ENCODE measurements at regions not wholly inside any gene's neighbourhood (a gene's known extent, or its start where the extent isn't known, plus 50 kb on each side); places are given as distances from the start of the nearest gene placed in this dataset.

- Histone ChIP-seq H2AFZ (ENCODE audit: low read length) (no peak overlapping the region), H3K27ac (ENCODE audit: extremely low read length, insufficient read depth, low read length) (no peak overlapping the region), H3K27me3 (ENCODE audit: control insufficient read depth in 1 of 2, insufficient read depth in 2 of 2, low read length in 2 of 2) (no peaks in the 10 kb centered on the region), H3K36me3 (replicated peaks in 1 of 2; ENCODE audit: control insufficient read depth in 1 of 2, insufficient read depth in 2 of 2, low read length in 2 of 2) (no peaks in the 10 kb centered on the region), H3K4me1 (ENCODE audit: insufficient read depth, low read length) (no peaks in the 10 kb centered on the region), H3K9ac (ENCODE audit: insufficient read depth, low read depth, low read length) (no peak overlapping the region), H3K79me2 (ENCODE audit: insufficient read depth, low read length) (no peaks in the 10 kb centered on the region), H3K4me2 (ENCODE audit: low read depth, low read length) (no peak overlapping the region), H3K4me3 (replicated peaks in 1 of 3; ENCODE audit: insufficient read depth in 1 of 3, low read depth in 2 of 3, low read length in 3 of 3) (no peak overlapping the region), H4K20me1 (ENCODE audit: insufficient read depth, low read length) (no peaks in the 10 kb centered on the region), H3K9me3 (ENCODE audit: low read length) (peaks cover 8% of the 10 kb centered on the region)
- WGBS (ENCODE audit: low lambda C conversion rate): 0% methylated on average over 1 of the region's 1 CpG
- FAIRE-seq (no peak), DNase-seq (ENCODE audit: low spot score) (no peak), ATAC-seq (no peak)
- in situ Hi-C loops (cut with HindIII; ENCODE audit: extremely low pct_ligation_motif_present, low pct_unique_long_range_greater_than_20kb): no loop called here
- ChIA-PET CTCF (ENCODE audit: low intra/inter-chr PET ratio, low total read pairs) (no interaction called here), POLR2A (no interaction called here)
- BruUV-seq (replicated peaks): no TSS peak
- intact Hi-C loops (cut with micrococcal nuclease; ENCODE audit: unreplicated experiment): no loop called here
- no peak for TF ChIP-seq ZFP82 (CRISPR knock-in tag; IDR thresholded peaks at IDR 0.05; ENCODE audit: borderline replicate concordance)
- no peak for TF ChIP-seq PAXIP1 (CRISPR knock-in tag; conservative IDR thresholded peaks at IDR 0.05)
- no peak for TF ChIP-seq KLF15 (CRISPR knock-in tag; IDR thresholded peaks at IDR 0.05; ENCODE audit: borderline replicate concordance)
- TF ChIP-seq ZNF709 (CRISPR knock-in tag; IDR thresholded peaks at IDR 0.05): no peak
- no peak for TF ChIP-seq DMAP1 (CRISPR knock-in tag; IDR thresholded peaks at IDR 0.05)
- TF ChIP-seq SOX6 (IDR thresholded peaks at IDR 0.05): no peak
- TF ChIP-seq SOX6 (CRISPR knock-in tag; IDR thresholded peaks at IDR 0.05): no peak
- TF ChIP-seq JARID2 (CRISPR knock-in tag; IDR thresholded peaks at IDR 0.05; ENCODE audit: insufficient replicate concordance): no peak
- TF ChIP-seq, protein P1, sequence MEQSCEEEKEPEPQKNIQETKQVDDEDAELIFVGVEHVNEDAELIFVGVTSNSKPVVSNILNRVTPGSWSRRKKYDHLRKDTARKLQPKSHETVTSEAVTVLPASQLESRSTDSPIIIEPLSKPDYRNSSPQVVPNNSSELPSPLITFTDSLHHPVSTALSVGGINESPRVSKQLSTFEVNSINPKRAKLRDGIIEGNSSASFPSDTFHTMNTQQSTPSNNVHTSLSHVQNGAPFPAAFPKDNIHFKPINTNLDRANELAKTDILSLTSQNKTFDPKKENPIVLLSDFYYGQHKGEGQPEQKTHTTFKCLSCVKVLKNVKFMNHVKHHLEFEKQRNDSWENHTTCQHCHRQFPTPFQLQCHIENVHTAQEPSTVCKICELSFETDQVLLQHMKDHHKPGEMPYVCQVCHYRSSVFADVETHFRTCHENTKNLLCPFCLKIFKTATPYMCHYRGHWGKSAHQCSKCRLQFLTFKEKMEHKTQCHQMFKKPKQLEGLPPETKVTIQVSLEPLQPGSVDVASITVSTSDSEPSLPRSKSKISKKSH (CRISPR knock-in tag; IDR thresholded peaks at IDR 0.05; ENCODE audit: borderline replicate concordance): no peak
- TF ChIP-seq GMEB1 (CRISPR knock-in tag; IDR thresholded peaks at IDR 0.05; ENCODE audit: borderline replicate concordance): no peak
- TF ChIP-seq, protein P2, sequence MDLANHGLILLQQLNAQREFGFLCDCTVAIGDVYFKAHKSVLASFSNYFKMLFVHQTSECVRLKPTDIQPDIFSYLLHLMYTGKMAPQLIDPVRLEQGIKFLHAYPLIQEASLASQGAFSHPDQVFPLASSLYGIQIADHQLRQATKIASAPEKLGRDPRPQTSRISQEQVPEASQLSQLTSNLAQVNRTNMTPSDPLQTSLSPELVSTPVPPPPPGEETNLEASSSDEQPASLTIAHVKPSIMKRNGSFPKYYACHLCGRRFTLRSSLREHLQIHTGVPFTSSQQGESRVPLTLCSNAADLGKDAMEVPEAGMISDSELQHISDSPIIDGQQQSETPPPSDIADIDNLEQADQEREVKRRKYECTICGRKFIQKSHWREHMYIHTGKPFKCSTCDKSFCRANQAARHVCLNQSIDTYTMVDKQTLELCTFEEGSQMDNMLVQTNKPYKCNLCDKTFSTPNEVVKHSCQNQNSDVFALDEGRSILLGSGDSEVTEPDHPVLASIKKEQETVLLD (CRISPR knock-in tag; IDR thresholded peaks at IDR 0.05; ENCODE audit: low read depth): no peak
- no peak for TF ChIP-seq ZNF749 (CRISPR knock-in tag; IDR thresholded peaks at IDR 0.05; ENCODE audit: borderline replicate concordance)
Measured at GRCh38 chr1:96558635-96559034, 162.9 kb upstream of the PTBP2 start.
